CD4-positive, alpha-beta T cell treated with Interleukin-4 for 4 hours (primary cell): ENCODE measurements at regions not wholly inside any gene's neighbourhood (a gene's known extent, or its start where the extent isn't known, plus 50 kb on each side); places are given as distances from the start of the nearest gene placed in this dataset.
"Not testable (repeated sequence)": the region's sequence is repeated elsewhere in the genome, so short reads cannot be mapped to it uniquely, and the experiment has no call there.

ENCODE experiments used
- DNase-seq: peaks from one replicate; pipeline ENCODE4 v3.0.0-alpha.2; 2020

DNA sequence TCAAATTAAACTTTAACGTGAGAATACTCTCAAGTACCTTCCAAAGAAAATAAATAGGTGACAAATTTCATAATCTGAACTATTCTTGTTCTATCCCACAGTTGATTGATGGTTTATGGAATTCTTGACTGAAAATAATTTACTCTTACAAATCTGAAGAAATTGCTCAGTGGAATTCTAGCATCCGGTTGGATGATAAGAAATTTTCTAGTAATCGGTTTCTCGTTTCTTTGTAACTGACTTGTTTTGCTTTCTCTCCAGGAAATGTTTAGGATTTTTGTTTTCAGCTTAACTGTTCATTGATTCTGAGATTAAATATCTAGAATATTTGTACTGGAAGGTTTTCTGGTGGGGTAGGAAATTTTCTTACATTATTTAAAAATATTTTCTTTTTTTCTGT is 558.9 kb upstream of the ADAMTS5 start:
- DNase-seq = no peak

DNA sequence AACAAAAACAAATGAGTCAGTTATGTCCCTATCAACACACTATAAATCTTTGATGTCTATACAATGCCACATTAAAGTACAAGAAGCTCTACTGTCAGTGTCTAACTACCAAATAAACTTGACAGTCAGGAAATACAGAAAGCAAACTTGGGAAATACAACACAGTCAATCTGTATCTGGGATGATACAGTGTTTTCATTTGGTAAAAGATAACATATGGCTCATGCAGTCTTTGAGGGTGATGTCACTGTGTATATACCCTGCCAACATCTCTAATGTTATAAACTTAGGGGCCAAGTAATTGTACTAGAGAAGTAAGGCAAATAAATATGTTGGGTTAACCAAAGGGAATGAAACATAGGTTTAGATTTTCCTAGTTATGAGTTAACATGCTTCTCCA is 552.5 kb upstream of the ADAMTS5 start:
- DNase-seq = no peak

GRCh38 chr21:27517177-27517576 is 550.3 kb upstream of the ADAMTS5 start:
- not testable (repeated sequence) for DNase-seq

DNA sequence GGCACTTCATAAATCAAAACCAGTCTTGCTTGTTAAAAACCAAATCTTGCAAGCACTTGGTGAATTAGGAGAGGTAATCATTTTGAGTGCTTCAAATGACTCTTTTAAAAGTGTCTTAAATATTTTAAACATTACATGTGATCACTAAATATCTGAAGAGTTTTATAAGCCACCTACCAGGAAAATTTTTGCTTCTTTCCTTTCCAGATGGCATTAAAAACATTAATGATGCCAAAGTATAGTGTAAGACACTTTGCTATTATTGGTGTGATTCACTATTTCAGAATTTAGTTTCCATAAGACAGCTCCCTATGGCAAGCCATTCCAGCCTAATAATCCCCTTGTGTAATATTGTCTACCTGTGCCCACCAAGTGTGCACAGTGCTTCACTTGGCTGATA is 548.8 kb upstream of the ADAMTS5 start:
- no peak for DNase-seq

- no peak for DNase-seq
Measured at GRCh38 chr21:27513825-27514224, 546.9 kb upstream of the ADAMTS5 start.

GRCh38 chr21:27513016-27513415 is 546.1 kb upstream of the ADAMTS5 start:
- DNase-seq = no peak

DNA sequence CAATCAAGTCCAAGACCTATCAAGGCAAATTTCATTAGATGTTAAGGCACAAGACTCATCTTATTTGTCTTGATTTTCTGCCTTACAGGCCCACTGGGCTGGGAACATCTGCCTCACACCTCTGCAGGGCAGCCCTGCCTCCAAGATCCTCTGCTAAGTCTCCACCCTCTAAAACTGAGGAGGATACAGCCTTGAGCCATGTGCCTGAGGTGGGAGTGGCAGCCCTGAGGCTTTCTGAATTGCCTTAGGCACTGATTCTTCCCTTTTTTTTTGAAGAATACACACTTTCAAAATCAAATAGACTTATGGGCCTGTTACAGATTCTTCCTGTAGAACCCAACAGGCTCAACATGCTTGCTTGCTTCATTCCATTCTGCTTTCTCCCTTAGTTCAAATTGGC is 544.3 kb upstream of the ADAMTS5 start:
- DNase-seq = no peak

- no peak for DNase-seq
Measured at GRCh38 chr21:27507695-27508094, 540.8 kb upstream of the ADAMTS5 start.

DNA sequence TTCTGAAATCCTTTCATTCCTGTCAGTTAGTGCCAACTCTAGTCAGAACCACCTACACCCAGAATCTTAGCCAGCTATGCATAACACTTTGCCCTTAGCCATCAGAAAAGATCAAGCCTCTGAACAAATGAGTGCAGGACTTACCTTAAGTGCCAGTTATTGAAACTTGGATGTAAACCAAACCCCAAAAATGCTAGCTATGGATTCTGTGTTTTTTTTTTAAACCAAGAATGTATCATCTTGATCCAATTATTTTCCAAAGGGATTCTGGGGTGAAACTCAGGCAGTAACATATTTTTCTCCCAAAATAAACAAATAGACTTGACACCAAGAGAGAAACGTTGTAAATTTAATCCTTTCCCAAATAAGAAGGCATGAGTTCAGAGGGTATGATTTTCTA is 538.6 kb upstream of the ADAMTS5 start:
- no peak for DNase-seq

DNA sequence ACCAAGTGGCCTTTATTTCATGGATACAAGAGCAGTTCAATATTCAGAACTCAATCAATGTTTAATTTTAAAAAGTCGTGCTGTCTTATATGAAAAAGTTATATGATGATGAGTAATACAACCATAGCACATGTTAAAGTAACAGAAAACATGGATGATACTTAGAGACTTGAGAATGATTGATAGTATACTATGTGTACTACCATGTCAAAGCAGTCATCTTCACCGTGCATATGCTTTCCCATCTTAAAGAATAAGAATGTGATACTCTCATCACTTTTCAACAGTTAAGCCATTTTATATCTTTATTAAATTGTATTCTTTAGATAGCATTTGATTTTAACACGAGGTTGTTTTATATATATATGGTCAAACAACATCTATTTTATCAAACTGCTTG is 535.9 kb upstream of the ADAMTS5 start:
- DNase-seq = no peak

DNA sequence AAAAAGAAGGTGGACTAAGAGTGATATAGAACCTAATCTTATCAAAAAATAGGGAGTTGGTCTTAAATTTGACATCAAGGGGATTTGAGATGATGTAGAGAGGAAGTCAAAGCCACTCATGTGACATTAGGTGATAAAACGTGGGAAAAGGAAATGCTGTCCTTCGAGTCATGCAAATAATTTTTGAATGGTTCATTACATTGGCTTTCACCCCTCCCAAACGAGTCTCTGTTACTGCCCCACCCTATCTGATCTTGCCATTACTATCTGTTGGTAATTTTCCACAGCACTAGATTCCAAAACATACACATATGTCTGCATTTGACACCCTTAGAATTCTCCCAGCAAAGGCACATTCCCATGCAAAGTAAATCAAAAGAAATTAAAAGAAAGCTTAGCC is 531.1 kb upstream of the ADAMTS5 start:
- DNase-seq = no peak

DNA sequence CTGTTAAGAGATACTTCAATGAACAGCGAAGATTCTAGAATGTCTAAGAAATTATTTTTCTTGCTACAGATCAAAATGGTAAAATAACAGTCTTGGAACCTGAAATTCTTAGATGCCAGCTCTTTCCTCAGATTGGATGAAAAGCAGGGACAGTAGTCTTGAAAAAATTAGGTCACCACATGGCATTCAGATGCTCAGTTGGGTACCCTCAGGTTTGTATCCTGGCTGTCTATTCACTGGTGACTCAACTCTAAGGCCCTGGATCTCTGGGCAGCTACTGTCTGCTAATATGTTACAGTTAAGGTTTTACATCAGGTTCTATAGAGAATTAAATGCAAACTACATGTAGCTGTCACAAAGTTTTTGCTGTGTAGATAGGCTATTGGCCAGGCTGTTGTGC is 528.9 kb upstream of the ADAMTS5 start:
- DNase-seq = no peak

- no peak for DNase-seq
Measured at GRCh38 chr21:27493542-27493941, 526.7 kb upstream of the ADAMTS5 start.

DNA sequence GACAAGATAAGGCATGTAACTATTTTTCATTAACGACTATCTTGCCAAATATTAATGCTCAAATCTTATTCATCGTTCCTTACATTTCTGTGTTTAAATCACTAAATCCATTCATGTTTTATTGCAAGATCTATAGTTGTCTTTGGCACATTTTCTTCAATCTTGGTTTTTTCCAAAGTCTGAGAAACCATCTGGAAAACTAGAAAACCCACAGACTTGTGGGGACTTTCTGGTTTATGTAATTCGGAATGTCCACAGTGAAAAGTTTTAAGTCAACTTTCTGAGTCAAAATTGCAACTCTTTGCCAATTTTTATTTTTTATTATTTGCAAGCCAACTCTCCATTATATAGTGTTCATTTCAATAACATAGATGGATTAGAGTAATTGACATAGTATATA is 520.8 kb upstream of the ADAMTS5 start:
- no peak for DNase-seq

- DNase-seq = no peak
Measured at GRCh38 chr21:27480841-27481261, 514.0 kb upstream of the ADAMTS5 start.

GRCh38 chr21:27477296-27477695 is 510.4 kb upstream of the ADAMTS5 start:
- DNase-seq = no peak

DNA sequence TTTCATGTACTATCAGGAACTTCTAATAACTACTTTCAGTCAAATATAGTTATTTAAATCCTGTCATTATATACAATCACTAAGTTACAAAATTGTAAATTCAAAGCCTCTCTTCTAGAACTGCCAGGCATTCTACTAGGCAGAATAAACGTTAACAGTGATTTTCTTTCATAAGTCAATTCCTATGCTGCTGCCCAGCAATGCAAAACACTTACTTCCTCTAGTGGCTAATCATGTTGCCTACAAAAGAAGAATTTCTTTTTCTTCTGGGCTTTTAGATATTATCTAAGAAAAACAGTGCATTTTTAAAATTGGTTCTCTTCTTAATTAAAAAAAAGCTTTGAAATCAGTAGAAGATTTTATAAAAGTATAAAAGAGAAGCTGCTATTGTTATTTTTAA is 509.8 kb upstream of the ADAMTS5 start:
- DNase-seq = no peak

GRCh38 chr21:27475363-27475955 is 508.6 kb upstream of the ADAMTS5 start:
- no peak for DNase-seq

GRCh38 chr21:27467366-27467765 is 500.5 kb upstream of the ADAMTS5 start:
- no peak for DNase-seq

- no peak for DNase-seq
Measured at GRCh38 chr21:27466140-27466539, 499.3 kb upstream of the ADAMTS5 start.

DNA sequence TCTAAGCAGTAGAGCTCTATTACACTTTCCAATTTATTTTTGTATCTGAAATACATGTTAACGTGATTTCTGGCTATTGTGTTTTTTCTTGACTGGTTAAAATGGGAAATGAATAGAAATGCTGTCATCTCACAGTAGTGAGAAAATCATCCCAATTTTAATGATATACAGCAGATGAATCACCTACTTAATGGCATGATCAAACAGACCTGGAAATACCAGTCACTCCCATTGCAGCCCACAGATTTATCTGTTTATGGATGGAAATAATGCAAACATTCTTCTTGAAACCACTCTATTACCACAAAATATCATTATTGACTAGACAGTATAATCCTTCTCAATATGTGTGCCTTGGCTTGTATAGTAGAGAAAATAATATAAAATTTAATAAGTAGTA is 497.8 kb upstream of the ADAMTS5 start:
- DNase-seq = no peak

- no peak for DNase-seq
Measured at GRCh38 chr21:27462726-27463125, 495.8 kb upstream of the ADAMTS5 start.

GRCh38 chr21:27454234-27454633 is 487.3 kb upstream of the ADAMTS5 start:
- DNase-seq = no peak

DNA sequence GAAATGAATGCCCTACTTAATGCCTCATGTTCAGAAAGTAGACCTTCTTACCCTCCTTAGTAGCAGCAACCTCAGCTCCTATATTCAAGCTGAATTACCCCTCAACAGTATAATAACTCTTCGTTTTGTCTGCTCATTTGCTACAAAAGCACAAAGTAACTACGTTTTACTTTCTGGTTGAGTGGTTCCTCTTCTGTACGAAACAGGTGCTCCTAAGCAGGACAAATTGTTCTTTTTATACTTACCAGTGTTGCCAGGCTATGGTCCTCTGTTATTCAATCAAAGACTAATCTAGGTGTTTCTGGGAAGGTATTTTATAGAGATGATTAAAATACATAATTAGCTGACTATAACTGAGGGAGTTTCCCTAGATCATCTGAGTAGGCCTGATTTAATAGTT is 484.2 kb upstream of the ADAMTS5 start:
- no peak for DNase-seq

DNA sequence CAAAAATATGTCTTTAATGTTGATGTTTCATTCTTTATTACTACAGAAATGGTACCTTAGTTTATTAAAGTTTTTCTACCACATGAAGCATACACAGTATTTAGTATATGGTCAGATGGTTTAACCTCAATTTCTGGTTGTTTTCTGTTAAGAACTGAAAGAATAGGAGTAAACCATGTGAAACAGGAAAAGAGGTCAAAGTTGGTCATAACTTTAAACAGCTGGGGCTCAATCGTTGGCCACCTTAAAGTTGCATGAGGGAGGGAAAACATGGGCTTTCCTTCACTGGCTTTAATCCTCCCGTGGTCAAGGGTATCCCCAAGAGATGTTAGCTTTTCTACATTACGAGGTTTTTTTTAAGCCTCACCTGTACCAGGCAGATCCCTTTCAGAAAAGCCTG is 483.3 kb upstream of the ADAMTS5 start:
- DNase-seq = no peak

DNA sequence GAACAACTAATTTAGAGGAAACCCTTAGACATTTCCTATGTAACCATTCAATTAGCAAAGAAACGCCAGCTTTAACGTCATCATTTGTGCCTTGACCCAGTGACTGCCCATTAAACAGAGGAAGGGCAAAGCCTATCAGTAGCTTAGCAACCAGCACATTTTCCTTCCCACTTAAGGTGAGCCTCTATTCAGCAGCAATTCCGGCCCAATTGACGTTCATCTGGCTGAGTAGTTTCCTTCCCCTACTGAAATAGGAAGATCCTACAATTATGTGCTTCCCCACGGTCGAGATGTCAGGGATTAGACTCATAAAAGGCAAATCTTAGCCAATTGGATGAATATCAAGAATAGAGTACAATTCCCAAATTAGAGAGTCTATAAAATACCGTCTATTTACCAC is 482.1 kb upstream of the ADAMTS5 start:
- no peak for DNase-seq
